AG09309 (cell line): ENCODE measurements at regions not wholly inside any gene's neighbourhood (a gene's known extent, or its start where the extent isn't known, plus 50 kb on each side); places are given as distances from the start of the nearest gene placed in this dataset.

Experiments used
- DNase-seq: peaks from one replicate; pipeline ENCODE4 v3.0.0-alpha.2; 2010; ENCODE audit warnings: low read depth
- H3K4me3 ChIP-seq: 2 replicates; pipeline ENCODE4 v1.5.1; 2011; ENCODE audit warnings: mild to moderate bottlenecking, low read depth, low read length, moderate library complexity; ENCODE audit not compliant: control insufficient read depth
- CTCF ChIP-seq: IDR thresholded peaks from 2 replicates; pipeline ENCODE4 v1.5.1; 2011; ENCODE audit warnings: mild to moderate bottlenecking, low read depth, low read length, inconsistent platforms; ENCODE audit not compliant: insufficient read depth, control insufficient read depth; ENCODE audit errors: missing control alignments

GRCh38 chr3:152103257-152103656, 165.5 kb upstream of the MBNL1 start:
- no peak for DNase-seq
- TF ChIP-seq CTCF = no peak

GRCh38 chr3:152104847-152105415, 163.8 kb upstream of the MBNL1 start:
- no peak for DNase-seq
- H3K4me3 ChIP-seq = no peak overlapping the region
- TF ChIP-seq CTCF = no peak

More at GRCh38 chr3:152103257-152103656, 165.5 kb upstream of the MBNL1 start:
- no peak overlapping the region for H3K4me3 ChIP-seq

- DNase-seq = no peak
- H3K4me3 ChIP-seq = no peak overlapping the region
- TF ChIP-seq CTCF = no peak
Observed at GRCh38 chr3:152105446-152105845, 163.3 kb upstream of the MBNL1 start.

GRCh38 chr3:152109038-152109437, 159.7 kb upstream of the MBNL1 start:
- no peak for TF ChIP-seq CTCF
- H3K4me3 ChIP-seq = no peak overlapping the region
- no peak for DNase-seq

- no peak for TF ChIP-seq CTCF
- no peak overlapping the region for H3K4me3 ChIP-seq
- DNase-seq = no peak
Observed at GRCh38 chr3:152113413-152113812, 155.3 kb upstream of the MBNL1 start.

- TF ChIP-seq CTCF = no peak
- no peak for DNase-seq
- H3K4me3 ChIP-seq = no peak overlapping the region
Observed at GRCh38 chr3:152113992-152114651, 154.6 kb upstream of the MBNL1 start.
